ENCODE measurements at regions not wholly inside any gene's neighbourhood (a gene's known extent, or its start where the extent isn't known, plus 50 kb on each side); places are given as distances from the start of the nearest gene placed in this dataset.

DNA sequence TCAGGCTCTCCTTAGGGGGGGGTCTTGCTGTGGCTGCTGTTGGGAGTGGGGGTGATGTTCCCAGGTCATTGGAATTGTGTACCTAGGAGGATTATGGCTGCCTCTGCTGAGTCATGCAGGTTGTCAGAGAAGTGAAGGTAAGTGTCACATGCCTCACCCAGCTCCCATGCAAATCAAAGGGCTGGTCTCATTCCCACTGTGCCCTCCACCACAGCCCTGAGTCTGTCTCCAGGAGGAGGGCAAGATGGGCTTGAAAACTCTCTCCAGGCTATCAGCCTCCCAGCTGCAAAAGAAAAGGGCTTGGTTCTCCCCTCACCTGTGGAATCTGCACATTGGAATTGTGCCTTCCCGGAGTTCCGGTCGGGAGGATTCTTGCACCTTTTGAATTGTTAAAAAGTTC, 580.5 kb downstream of the NSUN3 start:
- Histone ChIP-seq H3K9me2 (ENCODE audit: insufficient read depth, low read length) (no peaks in the 10 kb centered on the region), H3K4me3 (ENCODE audit: low read length) (no peak overlapping the region), H3K4me2 (ENCODE audit: low read length) (no peak overlapping the region), H3K36me3 (ENCODE audit: insufficient read depth, low read length) (no peaks in the 10 kb centered on the region), H3K9ac (ENCODE audit: low read length) (no peak overlapping the region), H3F3A (ENCODE audit: insufficient read depth, low read length, poor library complexity, severe bottlenecking) (no peaks in the 10 kb centered on the region), H3K27ac (ENCODE audit: low read length) (no peak overlapping the region), H3K9me3 (ENCODE audit: low read length) (no peaks in the 10 kb centered on the region), H3K79me2 (replicated peaks; ENCODE audit: insufficient read depth, low read length) (no peaks in the 10 kb centered on the region), H2AFZ (ENCODE audit: low read depth, low read length) (no peak overlapping the region), H3K27me3 (ENCODE audit: insufficient read depth, low read depth, low read length) (no peaks in the 10 kb centered on the region), H4K20me1 (ENCODE audit: insufficient read depth) (no peaks in the 10 kb centered on the region)
- no peak for TF ChIP-seq EP300 (conservative IDR thresholded peaks at IDR 0.05; ENCODE audit: poor library complexity, severe bottlenecking)
- no peak for TF ChIP-seq TAF1 (IDR thresholded peaks at IDR 0.05; ENCODE audit: low read depth)
- no peak for TF ChIP-seq MXI1 (conservative IDR thresholded peaks at IDR 0.05; ENCODE audit: poor library complexity, severe bottlenecking)
- TF ChIP-seq RAD21 (conservative IDR thresholded peaks at IDR 0.05), result no peak
- no peak for TF ChIP-seq EZH2 (IDR thresholded peaks at IDR 0.05; ENCODE audit: borderline replicate concordance, insufficient read depth, low read length, poor library complexity, severe bottlenecking)
- TF ChIP-seq, protein P1, sequence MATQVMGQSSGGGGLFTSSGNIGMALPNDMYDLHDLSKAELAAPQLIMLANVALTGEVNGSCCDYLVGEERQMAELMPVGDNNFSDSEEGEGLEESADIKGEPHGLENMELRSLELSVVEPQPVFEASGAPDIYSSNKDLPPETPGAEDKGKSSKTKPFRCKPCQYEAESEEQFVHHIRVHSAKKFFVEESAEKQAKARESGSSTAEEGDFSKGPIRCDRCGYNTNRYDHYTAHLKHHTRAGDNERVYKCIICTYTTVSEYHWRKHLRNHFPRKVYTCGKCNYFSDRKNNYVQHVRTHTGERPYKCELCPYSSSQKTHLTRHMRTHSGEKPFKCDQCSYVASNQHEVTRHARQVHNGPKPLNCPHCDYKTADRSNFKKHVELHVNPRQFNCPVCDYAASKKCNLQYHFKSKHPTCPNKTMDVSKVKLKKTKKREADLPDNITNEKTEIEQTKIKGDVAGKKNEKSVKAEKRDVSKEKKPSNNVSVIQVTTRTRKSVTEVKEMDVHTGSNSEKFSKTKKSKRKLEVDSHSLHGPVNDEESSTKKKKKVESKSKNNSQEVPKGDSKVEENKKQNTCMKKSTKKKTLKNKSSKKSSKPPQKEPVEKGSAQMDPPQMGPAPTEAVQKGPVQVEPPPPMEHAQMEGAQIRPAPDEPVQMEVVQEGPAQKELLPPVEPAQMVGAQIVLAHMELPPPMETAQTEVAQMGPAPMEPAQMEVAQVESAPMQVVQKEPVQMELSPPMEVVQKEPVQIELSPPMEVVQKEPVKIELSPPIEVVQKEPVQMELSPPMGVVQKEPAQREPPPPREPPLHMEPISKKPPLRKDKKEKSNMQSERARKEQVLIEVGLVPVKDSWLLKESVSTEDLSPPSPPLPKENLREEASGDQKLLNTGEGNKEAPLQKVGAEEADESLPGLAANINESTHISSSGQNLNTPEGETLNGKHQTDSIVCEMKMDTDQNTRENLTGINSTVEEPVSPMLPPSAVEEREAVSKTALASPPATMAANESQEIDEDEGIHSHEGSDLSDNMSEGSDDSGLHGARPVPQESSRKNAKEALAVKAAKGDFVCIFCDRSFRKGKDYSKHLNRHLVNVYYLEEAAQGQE (IDR thresholded peaks at IDR 0.05; ENCODE audit: borderline replicate concordance), result no peak
- no peak for TF ChIP-seq SMC3 (conservative IDR thresholded peaks at IDR 0.05; ENCODE audit: poor library complexity)
- TF ChIP-seq, protein P2, sequence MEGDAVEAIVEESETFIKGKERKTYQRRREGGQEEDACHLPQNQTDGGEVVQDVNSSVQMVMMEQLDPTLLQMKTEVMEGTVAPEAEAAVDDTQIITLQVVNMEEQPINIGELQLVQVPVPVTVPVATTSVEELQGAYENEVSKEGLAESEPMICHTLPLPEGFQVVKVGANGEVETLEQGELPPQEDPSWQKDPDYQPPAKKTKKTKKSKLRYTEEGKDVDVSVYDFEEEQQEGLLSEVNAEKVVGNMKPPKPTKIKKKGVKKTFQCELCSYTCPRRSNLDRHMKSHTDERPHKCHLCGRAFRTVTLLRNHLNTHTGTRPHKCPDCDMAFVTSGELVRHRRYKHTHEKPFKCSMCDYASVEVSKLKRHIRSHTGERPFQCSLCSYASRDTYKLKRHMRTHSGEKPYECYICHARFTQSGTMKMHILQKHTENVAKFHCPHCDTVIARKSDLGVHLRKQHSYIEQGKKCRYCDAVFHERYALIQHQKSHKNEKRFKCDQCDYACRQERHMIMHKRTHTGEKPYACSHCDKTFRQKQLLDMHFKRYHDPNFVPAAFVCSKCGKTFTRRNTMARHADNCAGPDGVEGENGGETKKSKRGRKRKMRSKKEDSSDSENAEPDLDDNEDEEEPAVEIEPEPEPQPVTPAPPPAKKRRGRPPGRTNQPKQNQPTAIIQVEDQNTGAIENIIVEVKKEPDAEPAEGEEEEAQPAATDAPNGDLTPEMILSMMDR (IDR thresholded peaks at IDR 0.05; ENCODE audit: poor library complexity, severe bottlenecking), result no peak
- no peak for TF ChIP-seq POLR2AphosphoS5 (IDR thresholded peaks at IDR 0.05)

GRCh38 chr3:94645790-94646189, 582.9 kb downstream of the NSUN3 start:
- H3K79me2 ChIP-seq (replicated peaks; ENCODE audit: insufficient read depth, low read length), result no peaks in the 10 kb centered on the region
- H3K4me2 ChIP-seq (ENCODE audit: low read length), result no peak overlapping the region
- H4K20me1 ChIP-seq (ENCODE audit: insufficient read depth), result no peaks in the 10 kb centered on the region
- H3K36me3 ChIP-seq (ENCODE audit: insufficient read depth, low read length), result no peaks in the 10 kb centered on the region
- no peak overlapping the region for H2AFZ ChIP-seq (ENCODE audit: low read depth, low read length)
- H3K27ac ChIP-seq (ENCODE audit: low read length), result no peak overlapping the region
- H3K27me3 ChIP-seq (ENCODE audit: insufficient read depth, low read depth, low read length), result no peaks in the 10 kb centered on the region
- no peak for TF ChIP-seq TAF1 (IDR thresholded peaks at IDR 0.05; ENCODE audit: low read depth)
- TF ChIP-seq SMC3 (conservative IDR thresholded peaks at IDR 0.05; ENCODE audit: poor library complexity), result no peak
- TF ChIP-seq EZH2 (IDR thresholded peaks at IDR 0.05; ENCODE audit: borderline replicate concordance, insufficient read depth, low read length, poor library complexity, severe bottlenecking), result no peak
- no peak for TF ChIP-seq EP300 (conservative IDR thresholded peaks at IDR 0.05; ENCODE audit: poor library complexity, severe bottlenecking)
- TF ChIP-seq, protein P1 (IDR thresholded peaks at IDR 0.05; ENCODE audit: borderline replicate concordance), result no peak
- TF ChIP-seq, protein P2 (IDR thresholded peaks at IDR 0.05; ENCODE audit: poor library complexity, severe bottlenecking), result no peak
- no peak for TF ChIP-seq POLR2AphosphoS5 (IDR thresholded peaks at IDR 0.05)
- no peak for TF ChIP-seq MXI1 (conservative IDR thresholded peaks at IDR 0.05; ENCODE audit: poor library complexity, severe bottlenecking)
- no peak for TF ChIP-seq RAD21 (conservative IDR thresholded peaks at IDR 0.05)
- H3K4me3 ChIP-seq (ENCODE audit: low read length), result no peak overlapping the region
- H3F3A ChIP-seq (ENCODE audit: insufficient read depth, low read length, poor library complexity, severe bottlenecking), result no peaks in the 10 kb centered on the region
- H3K9me3 ChIP-seq (ENCODE audit: low read length), result no peaks in the 10 kb centered on the region
- no peaks in the 10 kb centered on the region for H3K9me2 ChIP-seq (ENCODE audit: insufficient read depth, low read length)
- H3K9ac ChIP-seq (ENCODE audit: low read length), result no peak overlapping the region
